ENCODE measurements at regions not wholly inside any gene's neighbourhood (a gene's known extent, or its start where the extent isn't known, plus 50 kb on each side); places are given as distances from the start of the nearest gene placed in this dataset.

DNA sequence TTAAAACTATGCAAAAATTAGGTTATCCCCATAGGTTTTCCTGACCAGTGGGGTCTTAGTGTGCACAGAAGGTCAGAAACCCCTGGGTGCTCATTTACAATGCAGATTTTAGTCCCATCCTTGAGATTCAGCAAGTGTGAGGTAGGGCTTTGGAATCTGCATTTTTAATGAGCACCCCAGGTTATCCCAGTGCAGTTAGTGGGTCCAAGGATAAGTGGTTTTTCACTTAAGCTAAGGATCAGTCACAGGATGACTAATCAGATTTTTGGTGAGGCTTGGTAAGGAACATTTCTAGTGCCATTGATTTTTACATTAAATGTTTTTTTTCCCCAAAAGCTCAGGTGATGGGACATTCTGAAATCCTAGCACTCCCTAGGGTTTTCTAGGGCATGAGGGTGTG lies 50.7 kb upstream of the MGAT5 start:
- TF ChIP-seq, protein P1, sequence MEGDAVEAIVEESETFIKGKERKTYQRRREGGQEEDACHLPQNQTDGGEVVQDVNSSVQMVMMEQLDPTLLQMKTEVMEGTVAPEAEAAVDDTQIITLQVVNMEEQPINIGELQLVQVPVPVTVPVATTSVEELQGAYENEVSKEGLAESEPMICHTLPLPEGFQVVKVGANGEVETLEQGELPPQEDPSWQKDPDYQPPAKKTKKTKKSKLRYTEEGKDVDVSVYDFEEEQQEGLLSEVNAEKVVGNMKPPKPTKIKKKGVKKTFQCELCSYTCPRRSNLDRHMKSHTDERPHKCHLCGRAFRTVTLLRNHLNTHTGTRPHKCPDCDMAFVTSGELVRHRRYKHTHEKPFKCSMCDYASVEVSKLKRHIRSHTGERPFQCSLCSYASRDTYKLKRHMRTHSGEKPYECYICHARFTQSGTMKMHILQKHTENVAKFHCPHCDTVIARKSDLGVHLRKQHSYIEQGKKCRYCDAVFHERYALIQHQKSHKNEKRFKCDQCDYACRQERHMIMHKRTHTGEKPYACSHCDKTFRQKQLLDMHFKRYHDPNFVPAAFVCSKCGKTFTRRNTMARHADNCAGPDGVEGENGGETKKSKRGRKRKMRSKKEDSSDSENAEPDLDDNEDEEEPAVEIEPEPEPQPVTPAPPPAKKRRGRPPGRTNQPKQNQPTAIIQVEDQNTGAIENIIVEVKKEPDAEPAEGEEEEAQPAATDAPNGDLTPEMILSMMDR (IDR thresholded peaks at IDR 0.05; ENCODE audit: low read length): no peak
- no peak for TF ChIP-seq EZH2 (IDR thresholded peaks at IDR 0.05; ENCODE audit: borderline replicate concordance, low read length)
